Hippocampal formation (tissue), 2 donors: ENCODE measurements at regions not wholly inside any gene's neighbourhood (a gene's known extent, or its start where the extent isn't known, plus 50 kb on each side); places are given as distances from the start of the nearest gene placed in this dataset.
"Not testable (repeated sequence)": the region's sequence is repeated elsewhere in the genome, so short reads cannot be mapped to it uniquely, and the experiment has no call there.

Experiments
- DNase-seq, 2 donors: peaks; one replicate each; lab custom pipeline; 2025; lab: John Stamatoyannopoulos, UW

- no peak for DNase-seq
Measured at GRCh38 chrX:896256-896655, 265.7 kb downstream of the SHOX start.

- no peak for DNase-seq
Measured at GRCh38 chrX:889966-890651, 259.5 kb downstream of the SHOX start.

- not testable (repeated sequence) for DNase-seq
Measured at GRCh38 chrX:887724-888123, 257.1 kb downstream of the SHOX start.

GRCh38 chrX:883588-883987 is 253.0 kb downstream of the SHOX start:
- no peak for DNase-seq

- not testable (repeated sequence) for DNase-seq
Measured at GRCh38 chrX:879756-880698, 249.4 kb downstream of the SHOX start.

GRCh38 chrX:874061-874460 is 243.5 kb downstream of the SHOX start:
- DNase-seq = no peak

- no peak for DNase-seq
Measured at GRCh38 chrX:873016-873415, 242.4 kb downstream of the SHOX start.

- DNase-seq = no peak
Measured at GRCh38 chrX:872090-872489, 241.5 kb downstream of the SHOX start.

- DNase-seq = no peak
Measured at GRCh38 chrX:871626-872025, 241.0 kb downstream of the SHOX start.

- no peak for DNase-seq
Measured at GRCh38 chrX:867966-868647, 237.5 kb downstream of the SHOX start.

GRCh38 chrX:867502-867901 is 236.9 kb downstream of the SHOX start:
- no peak for DNase-seq

GRCh38 chrX:866441-866990 is 235.9 kb downstream of the SHOX start:
- DNase-seq = no peak

GRCh38 chrX:865422-865821 is 234.8 kb downstream of the SHOX start:
- DNase-seq = no peak

- DNase-seq = no peak
Measured at GRCh38 chrX:861921-862320, 231.3 kb downstream of the SHOX start.

- DNase-seq = no peak
Measured at GRCh38 chrX:861340-861890, 230.8 kb downstream of the SHOX start.

GRCh38 chrX:859329-859728 is 228.7 kb downstream of the SHOX start:
- no peak for DNase-seq

- no peak for DNase-seq
Measured at GRCh38 chrX:858542-859078, 228.0 kb downstream of the SHOX start.

- DNase-seq = no peak
Measured at GRCh38 chrX:857376-857775, 226.8 kb downstream of the SHOX start.

- DNase-seq = no peak
Measured at GRCh38 chrX:856566-857290, 226.1 kb downstream of the SHOX start.

- no peak for DNase-seq
Measured at GRCh38 chrX:853304-853703, 222.7 kb downstream of the SHOX start.

- DNase-seq = no peak
Measured at GRCh38 chrX:850471-850916, 219.9 kb downstream of the SHOX start.
